ENCODE measurements at regions not wholly inside any gene's neighbourhood (a gene's known extent, or its start where the extent isn't known, plus 50 kb on each side); places are given as distances from the start of the nearest gene placed in this dataset.

GRCh38 chr14:22405201-22405600 is 183.8 kb downstream of the DAD1 start:
- no peak for TF ChIP-seq CTCF (conservative IDR thresholded peaks at IDR 0.05; ENCODE audit: low read length)
- TF ChIP-seq EZH2phosphoT487 (IDR thresholded peaks at IDR 0.05; ENCODE audit: borderline replicate concordance) = no peak

All from Loucy (cell line).